ENCODE measurements at regions not wholly inside any gene's neighbourhood (a gene's known extent, or its start where the extent isn't known, plus 50 kb on each side); places are given as distances from the start of the nearest gene placed in this dataset.

DNA sequence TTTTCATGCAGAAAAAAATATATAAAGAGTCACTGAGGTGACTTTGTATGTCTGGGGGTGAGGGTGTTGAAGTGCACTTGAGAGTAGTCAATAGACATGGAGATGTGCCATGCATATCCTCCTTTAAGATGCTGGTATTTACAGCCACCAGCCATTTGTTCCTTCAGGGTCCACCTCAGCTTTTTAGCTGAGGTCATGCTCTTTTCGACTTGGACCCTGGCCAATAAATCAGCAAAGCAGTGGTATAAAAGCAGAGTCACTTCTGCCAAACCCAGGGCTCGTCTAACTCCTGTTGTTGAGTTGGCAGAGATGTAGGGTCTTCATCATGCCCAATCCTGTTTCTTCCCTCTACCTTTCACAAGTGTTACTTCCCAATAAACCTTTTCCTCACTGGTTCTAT lies 75.1 kb upstream of the OSTN start:
- TF ChIP-seq, protein P1, sequence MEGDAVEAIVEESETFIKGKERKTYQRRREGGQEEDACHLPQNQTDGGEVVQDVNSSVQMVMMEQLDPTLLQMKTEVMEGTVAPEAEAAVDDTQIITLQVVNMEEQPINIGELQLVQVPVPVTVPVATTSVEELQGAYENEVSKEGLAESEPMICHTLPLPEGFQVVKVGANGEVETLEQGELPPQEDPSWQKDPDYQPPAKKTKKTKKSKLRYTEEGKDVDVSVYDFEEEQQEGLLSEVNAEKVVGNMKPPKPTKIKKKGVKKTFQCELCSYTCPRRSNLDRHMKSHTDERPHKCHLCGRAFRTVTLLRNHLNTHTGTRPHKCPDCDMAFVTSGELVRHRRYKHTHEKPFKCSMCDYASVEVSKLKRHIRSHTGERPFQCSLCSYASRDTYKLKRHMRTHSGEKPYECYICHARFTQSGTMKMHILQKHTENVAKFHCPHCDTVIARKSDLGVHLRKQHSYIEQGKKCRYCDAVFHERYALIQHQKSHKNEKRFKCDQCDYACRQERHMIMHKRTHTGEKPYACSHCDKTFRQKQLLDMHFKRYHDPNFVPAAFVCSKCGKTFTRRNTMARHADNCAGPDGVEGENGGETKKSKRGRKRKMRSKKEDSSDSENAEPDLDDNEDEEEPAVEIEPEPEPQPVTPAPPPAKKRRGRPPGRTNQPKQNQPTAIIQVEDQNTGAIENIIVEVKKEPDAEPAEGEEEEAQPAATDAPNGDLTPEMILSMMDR (IDR thresholded peaks at IDR 0.05; ENCODE audit: poor library complexity, severe bottlenecking) = no peak
- H3K4me3 ChIP-seq (ENCODE audit: severe bottlenecking) = no peak overlapping the region

GRCh38 chr3:191123231-191123630 lies 75.8 kb upstream of the OSTN start:
- DNase-seq (ENCODE audit: low spot score) (no peak), ATAC-seq (ENCODE audit: low read depth) (no peak)
- Histone ChIP-seq H3K4me3 (ENCODE audit: severe bottlenecking) (no peak overlapping the region), H3K36me3 (ENCODE audit: low read depth) (no peaks in the 10 kb centered on the region), H3K27me3 (ENCODE audit: insufficient read depth, poor library complexity, severe bottlenecking) (no peaks in the 10 kb centered on the region), H3K4me1 (ENCODE audit: insufficient read depth, poor library complexity, severe bottlenecking) (no peaks in the 10 kb centered on the region), H3K9me3 (ENCODE audit: severe bottlenecking) (no peaks in the 10 kb centered on the region), H3K27ac (ENCODE audit: poor library complexity, severe bottlenecking) (no peak overlapping the region)
- TF ChIP-seq, protein P1 (IDR thresholded peaks at IDR 0.05; ENCODE audit: poor library complexity, severe bottlenecking) = no peak

More for the DNA sequence above, 75.1 kb upstream of the OSTN start:
- Histone ChIP-seq H3K36me3 (ENCODE audit: low read depth) (no peaks in the 10 kb centered on the region), H3K4me1 (ENCODE audit: insufficient read depth, poor library complexity, severe bottlenecking) (no peaks in the 10 kb centered on the region), H3K27me3 (ENCODE audit: insufficient read depth, poor library complexity, severe bottlenecking) (no peaks in the 10 kb centered on the region), H3K27ac (ENCODE audit: poor library complexity, severe bottlenecking) (no peak overlapping the region), H3K9me3 (ENCODE audit: severe bottlenecking) (no peaks in the 10 kb centered on the region)
- ATAC-seq (ENCODE audit: low read depth) (no peak), DNase-seq (ENCODE audit: low spot score) (no peak)

DNA sequence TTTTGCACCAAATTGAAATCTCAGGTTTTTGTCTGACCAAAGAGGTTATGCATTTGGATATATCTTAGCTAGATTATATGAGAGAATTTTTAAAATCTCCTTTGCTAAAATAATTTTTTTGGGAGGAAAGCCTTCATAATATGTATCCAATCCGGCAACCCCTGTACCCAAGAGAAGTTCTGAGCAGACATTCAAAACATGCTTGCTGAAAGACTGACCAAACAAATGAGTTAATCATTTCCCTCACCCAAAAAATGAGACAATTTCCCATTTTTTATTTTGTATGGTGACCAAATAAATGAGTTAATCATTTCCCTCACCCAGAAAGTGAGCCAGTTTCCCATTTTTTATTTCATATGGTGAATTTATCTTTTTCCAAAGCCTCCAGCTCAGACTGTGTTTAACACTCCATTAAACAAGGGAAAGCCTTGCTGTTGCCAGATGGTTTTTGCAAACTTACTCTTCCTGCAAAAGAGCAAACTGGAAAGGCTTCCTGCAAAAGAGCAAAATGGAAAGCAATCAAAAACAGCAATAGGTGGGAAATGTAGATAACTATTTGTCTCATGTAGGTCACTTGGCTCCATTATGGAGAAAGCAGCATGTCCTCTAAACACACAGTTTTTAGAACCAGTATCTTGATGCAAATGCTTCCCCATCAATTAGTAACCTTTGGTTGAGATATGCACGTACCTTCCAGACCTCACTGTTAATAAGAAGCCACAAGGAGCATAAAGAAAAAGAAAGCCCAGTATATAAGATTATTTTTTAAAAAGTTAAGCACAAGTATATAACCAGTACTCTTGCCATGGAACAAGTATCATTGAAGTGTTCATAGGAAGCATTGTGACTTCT lies 78.4 kb upstream of the OSTN start:
- no peaks in the 10 kb centered on the region for H3K36me3 ChIP-seq (ENCODE audit: low read depth)
- TF ChIP-seq, protein P1 (IDR thresholded peaks at IDR 0.05; ENCODE audit: poor library complexity, severe bottlenecking) = no peak
- H3K4me1 ChIP-seq (ENCODE audit: insufficient read depth, poor library complexity, severe bottlenecking) = no peaks in the 10 kb centered on the region
- ATAC-seq (ENCODE audit: low read depth) (no peak), DNase-seq (ENCODE audit: low spot score) (no peak)
- no peaks in the 10 kb centered on the region for H3K9me3 ChIP-seq (ENCODE audit: severe bottlenecking)
- H3K27ac ChIP-seq (ENCODE audit: poor library complexity, severe bottlenecking) = no peak overlapping the region
- no peak overlapping the region for H3K4me3 ChIP-seq (ENCODE audit: severe bottlenecking)
- no peaks in the 10 kb centered on the region for H3K27me3 ChIP-seq (ENCODE audit: insufficient read depth, poor library complexity, severe bottlenecking)

GRCh38 chr3:191119415-191120295 lies 79.4 kb upstream of the OSTN start:
- no peak for ATAC-seq (ENCODE audit: low read depth)
- TF ChIP-seq, protein P1 (IDR thresholded peaks at IDR 0.05; ENCODE audit: poor library complexity, severe bottlenecking) = no peak
- Histone ChIP-seq H3K36me3 (ENCODE audit: low read depth) (no peaks in the 10 kb centered on the region), H3K27ac (ENCODE audit: poor library complexity, severe bottlenecking) (no peak overlapping the region), H3K4me1 (ENCODE audit: insufficient read depth, poor library complexity, severe bottlenecking) (no peaks in the 10 kb centered on the region), H3K4me3 (ENCODE audit: severe bottlenecking) (no peak overlapping the region), H3K27me3 (ENCODE audit: insufficient read depth, poor library complexity, severe bottlenecking) (no peaks in the 10 kb centered on the region), H3K9me3 (ENCODE audit: severe bottlenecking) (no peaks in the 10 kb centered on the region)
- no peak for DNase-seq (ENCODE audit: low spot score)
